ENCODE measurements at regions not wholly inside any gene's neighbourhood (a gene's known extent, or its start where the extent isn't known, plus 50 kb on each side); places are given as distances from the start of the nearest gene placed in this dataset.
A peak's percentile ranks its signal among the peaks of the same experiment; 100 is the strongest.
"Not testable (repeated sequence)": the region's sequence is repeated elsewhere in the genome, so short reads cannot be mapped to it uniquely, and the experiment has no call there.

GRCh38 chr5:125052584-125052983 is 306.1 kb upstream of the ZNF608 start:
- no peak for DNase-seq

GRCh38 chr5:125053179-125053578 is 306.7 kb upstream of the ZNF608 start:
- no peak for DNase-seq

- no peak for DNase-seq
Measured at GRCh38 chr5:125054146-125054545, 307.7 kb upstream of the ZNF608 start.

- no peak for DNase-seq
Measured at GRCh38 chr5:125056671-125057485, 310.4 kb upstream of the ZNF608 start.

GRCh38 chr5:125057912-125058826 is 311.7 kb upstream of the ZNF608 start:
- DNase-seq = no peak

- DNase-seq = no peak
Measured at GRCh38 chr5:125059255-125060002, 313.0 kb upstream of the ZNF608 start.

GRCh38 chr5:125061726-125062125 is 315.3 kb upstream of the ZNF608 start:
- no peak for DNase-seq

- DNase-seq = no peak
Measured at GRCh38 chr5:125064621-125065438, 318.4 kb upstream of the ZNF608 start.

- DNase-seq = no peak
Measured at GRCh38 chr5:125065741-125066140, 319.3 kb upstream of the ZNF608 start.

- DNase-seq = no peak
Measured at GRCh38 chr5:125070961-125071360, 324.5 kb upstream of the ZNF608 start.

GRCh38 chr5:125073090-125073489 is 326.7 kb upstream of the ZNF608 start:
- no peak for DNase-seq

- no peak for DNase-seq
Measured at GRCh38 chr5:125075567-125075966, 329.1 kb upstream of the ZNF608 start.

GRCh38 chr5:125079028-125079427 is 332.6 kb upstream of the ZNF608 start:
- not testable (repeated sequence) for DNase-seq

- no peak for DNase-seq
Measured at GRCh38 chr5:125081101-125081500, 334.7 kb upstream of the ZNF608 start.

- no peak for DNase-seq
Measured at GRCh38 chr5:125083981-125084380, 337.5 kb upstream of the ZNF608 start.

GRCh38 chr5:125085797-125086505 is 339.5 kb upstream of the ZNF608 start:
- no peak for DNase-seq

- DNase-seq = peak; percentile 4
Measured at GRCh38 chr5:125088522-125089105, 342.2 kb upstream of the ZNF608 start.

GRCh38 chr5:125092138-125092537 is 345.7 kb upstream of the ZNF608 start:
- not testable (repeated sequence) for DNase-seq

- no peak for DNase-seq
Measured at GRCh38 chr5:125093776-125094175, 347.3 kb upstream of the ZNF608 start.

- DNase-seq = no peak
Measured at GRCh38 chr5:125100342-125100741, 353.9 kb upstream of the ZNF608 start.

GRCh38 chr5:125100951-125101350 is 354.5 kb upstream of the ZNF608 start:
- DNase-seq = no peak

All from CD4-positive, alpha-beta T cell treated with Interleukin-17A for 4 hours (primary cell).